ENCODE measurements at regions not wholly inside any gene's neighbourhood (a gene's known extent, or its start where the extent isn't known, plus 50 kb on each side); places are given as distances from the start of the nearest gene placed in this dataset.

DNA sequence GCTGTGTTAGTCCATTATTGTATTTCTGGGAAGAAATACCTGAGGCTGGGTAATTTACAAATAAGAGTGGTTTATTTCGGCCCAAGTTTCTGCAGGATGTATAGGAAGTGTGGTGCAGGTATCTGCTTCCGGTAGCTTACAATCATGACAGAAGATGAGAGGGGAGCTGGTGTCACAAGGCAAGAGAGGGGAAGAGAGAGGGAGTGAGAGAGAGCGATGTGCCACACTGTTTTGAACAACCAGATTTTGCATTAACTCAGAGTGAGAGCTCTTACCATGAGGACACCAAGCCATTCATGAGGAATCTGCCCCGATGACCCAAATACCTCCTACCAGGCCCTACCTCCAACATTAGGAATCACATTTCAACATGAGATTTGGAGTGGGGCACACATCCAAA, 627.6 kb upstream of the FRG1 start:
- no peak for DNase-seq

DNA sequence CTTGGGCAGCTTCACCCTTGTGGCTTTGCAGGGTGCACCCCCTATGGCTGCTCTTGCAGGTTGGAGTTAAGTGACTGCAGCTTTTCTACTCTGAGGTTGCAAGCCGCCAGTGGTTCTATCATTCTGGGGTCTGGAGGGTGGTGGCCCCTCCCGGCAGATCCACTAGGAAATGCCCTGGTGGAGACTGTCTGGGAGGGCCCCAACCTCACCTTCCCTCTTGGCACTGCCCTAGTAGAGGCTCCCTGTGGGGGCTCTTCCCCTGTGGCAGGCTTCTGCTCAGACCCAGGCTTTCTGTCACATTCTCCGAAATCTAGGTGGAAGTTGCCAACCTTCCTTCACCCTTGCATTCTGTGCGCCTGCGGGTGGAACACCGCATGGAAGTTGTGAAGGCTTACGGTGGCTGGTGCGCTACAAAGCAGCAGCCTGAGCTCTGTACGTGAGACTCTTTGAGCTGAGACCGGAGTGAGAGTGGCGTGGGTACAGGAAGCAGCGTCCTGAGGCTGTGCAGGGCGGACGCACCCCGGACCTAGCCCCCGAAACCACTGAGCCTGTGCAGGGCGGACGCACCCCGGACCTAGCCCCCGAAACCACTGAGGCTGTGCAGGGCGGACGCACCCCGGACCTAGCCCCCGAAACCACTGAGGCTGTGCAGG, 626.7 kb upstream of the FRG1 start:
- DNase-seq: no peak

DNA sequence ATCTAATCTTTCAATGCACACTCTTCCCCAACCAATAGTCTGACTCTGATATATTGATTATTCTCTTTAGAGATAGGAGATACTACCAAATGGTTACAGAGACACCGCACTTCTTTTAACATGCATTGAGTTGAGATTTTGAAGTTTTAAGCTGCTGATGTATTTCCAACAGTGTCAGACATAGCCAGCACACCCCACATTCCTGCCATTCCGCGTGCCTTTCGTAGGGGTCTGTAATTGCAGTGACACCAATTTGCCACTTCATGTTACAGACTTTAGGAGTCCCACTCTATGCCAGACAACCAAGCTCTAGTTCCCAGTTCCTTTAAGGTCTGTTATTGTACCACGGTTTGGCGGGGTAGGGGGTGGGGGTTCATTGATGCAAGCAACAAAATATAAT, 618.2 kb upstream of the FRG1 start:
- no peak for DNase-seq

DNA sequence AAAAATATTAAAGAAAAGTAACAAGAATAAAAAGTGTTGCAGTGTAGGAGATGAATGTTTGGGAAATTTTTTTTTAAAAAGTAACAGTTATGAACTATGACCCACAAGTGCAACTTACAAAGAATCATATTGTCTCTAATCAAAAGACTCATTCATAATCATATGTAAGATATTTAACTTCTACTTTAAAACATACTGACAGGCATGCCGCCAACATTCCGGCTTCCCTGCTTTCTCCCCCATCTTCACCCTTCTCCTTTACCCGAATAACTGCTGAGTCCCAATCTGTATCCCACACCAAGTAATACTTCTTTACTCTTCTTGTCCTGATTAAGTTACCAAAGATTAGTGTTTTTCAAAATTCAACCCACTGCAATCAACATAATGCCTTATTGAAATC, 598.8 kb upstream of the FRG1 start:
- DNase-seq: no peak

DNA sequence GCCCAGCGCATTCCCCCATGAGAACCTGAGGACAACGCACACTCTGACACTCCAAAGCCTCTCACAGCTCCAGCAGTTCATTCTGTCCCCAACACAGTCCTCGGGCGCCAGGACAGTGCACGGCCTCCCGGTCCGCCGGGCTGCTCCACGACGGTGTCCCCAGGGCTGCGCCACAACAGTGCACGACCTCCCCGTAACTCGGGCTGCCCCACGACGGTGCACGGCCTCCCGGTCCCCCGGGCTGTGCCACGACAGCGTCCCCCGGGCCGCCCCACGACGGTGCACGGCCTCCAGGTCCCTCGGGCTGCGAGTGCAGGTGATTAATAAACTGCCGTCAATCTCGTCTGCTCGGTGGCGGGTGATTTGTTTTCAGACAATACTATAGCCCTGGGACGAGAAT, 585.1 kb upstream of the FRG1 start:
- no peak for DNase-seq

DNA sequence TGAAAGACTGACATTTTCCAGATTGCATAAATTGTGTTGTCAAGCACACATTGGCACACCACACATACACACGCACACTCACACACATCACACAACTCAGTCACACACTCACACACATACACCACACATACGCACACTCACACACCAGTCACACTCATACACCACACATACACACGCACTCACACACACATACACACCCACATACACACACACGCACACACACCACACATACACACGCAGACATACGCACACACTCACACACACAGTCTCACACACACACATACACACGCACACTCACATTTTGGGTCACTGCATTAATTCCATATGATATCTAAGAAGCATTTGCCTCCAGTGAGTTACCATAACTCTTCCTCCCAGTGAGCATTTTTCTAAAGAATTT, 578.3 kb upstream of the FRG1 start:
- DNase-seq: no peak

DNA sequence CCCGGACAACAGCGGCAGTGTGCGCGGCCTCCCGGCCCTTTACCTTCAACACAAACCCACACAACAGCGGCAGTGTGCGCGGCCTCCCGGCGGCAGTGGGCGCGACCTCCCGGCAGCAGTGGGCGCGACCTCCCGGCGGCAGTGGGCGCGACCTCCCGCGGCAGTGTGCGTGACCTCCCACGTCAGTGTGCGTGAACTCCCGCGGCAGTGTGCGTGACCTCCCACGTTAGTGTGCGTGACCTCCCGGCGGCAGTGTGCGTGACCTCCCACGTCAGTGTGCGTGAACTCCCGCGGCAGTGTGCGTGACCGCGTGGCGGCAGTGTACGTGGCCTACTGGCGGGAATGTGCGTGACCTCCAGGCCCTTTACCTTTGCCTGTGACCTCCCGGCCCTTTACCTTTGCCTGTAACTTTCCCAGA, 576.6 kb upstream of the FRG1 start:
- DNase-seq: no peak

DNA sequence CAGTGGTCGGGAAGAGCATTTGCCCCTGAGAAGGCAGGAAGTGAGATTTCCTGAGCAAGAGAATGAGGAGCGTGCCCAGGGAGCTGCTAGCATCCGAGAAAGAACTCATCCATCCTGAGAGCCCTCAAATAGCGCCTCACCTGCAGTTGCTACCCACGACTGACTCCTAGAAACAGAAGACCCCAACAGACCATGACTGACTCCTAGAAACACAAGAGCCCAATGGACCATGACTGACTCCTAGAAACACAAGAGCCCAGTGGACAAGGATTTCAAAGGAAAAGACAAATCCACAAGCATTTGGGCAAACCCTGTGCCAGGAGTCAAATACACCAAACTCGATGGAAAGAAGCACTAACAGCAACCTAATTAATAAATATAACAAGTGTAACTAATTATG, 575.2 kb upstream of the FRG1 start:
- no peak for DNase-seq

DNA sequence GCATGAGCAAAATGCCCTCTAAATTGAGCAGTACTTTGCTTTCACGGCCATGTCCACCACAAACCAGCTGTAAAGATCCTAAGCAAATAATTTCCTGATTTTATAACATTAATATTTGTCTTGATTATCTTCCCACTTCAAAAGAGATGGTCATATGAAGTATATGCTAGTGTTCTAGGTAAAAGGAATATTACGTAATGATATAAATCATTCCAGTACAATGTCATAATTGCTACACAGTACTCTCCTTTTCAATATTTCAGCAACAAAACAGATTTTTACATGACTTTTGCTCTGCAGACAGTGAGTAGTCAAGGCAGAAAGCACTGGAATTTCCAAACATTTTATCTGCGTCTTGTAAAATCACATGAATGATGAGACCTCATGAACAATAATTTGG, 572.8 kb upstream of the FRG1 start:
- DNase-seq: no peak

DNA sequence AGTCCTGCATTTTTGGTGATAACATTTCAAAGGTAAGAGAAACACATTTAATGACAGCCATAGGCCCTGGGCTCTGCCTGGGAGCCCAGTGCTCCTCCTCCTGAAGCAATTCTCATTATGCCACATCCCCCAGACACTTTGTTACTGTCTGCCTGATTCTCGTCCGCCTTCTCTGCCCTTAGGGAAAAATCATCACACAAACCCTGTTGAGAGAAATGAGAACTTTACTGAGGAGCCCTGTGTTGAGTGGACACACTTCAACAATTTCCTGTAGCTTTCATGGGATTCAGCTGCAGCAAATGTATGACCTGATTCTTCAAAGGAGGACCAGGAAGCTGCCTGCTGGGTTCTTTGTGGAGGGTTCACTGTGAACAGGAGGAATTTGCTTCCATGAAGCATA, 566.5 kb upstream of the FRG1 start:
- no peak for DNase-seq

DNA sequence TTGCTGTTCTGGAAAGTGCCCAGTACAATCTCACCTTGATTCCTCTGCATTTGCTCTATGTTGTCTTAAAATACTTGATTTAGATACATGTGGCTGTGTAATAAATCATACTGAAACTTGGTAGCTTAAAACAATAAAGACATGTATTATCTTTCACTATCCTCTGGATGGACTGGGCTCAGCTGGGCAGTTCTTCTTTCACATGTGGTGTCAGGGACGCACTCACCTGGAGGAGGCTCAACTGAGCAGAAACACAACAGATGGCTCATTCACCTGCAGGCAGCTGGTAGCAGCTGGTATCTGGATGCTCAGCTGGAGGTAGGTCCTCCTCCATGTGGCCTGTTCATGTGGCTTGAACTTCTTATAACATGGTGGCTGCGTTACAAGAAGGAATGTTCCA, 563.8 kb upstream of the FRG1 start:
- DNase-seq: no peak

DNA sequence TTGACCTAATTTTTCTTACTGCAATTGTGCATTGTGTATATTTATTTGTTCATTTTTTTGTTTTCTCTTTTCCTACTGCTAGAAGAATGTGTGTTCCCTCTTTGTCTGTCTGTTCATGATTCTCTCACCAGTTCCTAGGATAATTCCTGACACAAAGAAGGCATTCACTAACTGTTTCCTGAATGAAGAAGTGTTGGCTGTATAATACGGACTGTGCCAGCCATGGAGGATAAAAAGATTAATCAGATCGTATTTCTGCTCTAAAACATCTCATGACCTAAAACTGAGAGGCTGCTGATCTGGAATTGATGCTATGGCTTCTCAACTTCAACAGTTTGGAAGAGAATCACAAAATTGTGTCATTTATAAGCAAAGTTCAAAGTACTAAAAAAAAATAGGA, 563.1 kb upstream of the FRG1 start:
- no peak for DNase-seq

DNA sequence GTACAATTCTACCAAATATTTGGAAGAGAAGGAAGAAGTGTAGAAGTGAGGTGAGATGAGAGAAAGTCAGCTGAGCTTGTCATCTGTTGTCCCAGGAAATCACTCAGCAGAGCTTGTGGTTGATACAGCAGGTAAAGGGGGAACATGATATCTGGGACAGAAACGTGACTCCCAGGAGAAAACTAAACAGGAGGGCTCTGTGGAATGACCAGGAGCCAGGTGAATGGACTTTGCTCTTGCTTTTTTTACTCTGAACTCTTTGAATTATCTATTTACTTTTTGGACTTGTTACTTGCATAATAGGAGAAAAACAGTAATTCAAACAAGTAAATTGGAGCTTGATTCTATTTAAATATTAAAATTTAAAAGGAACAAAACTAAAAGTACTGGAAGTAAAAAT, 555.6 kb upstream of the FRG1 start:
- no peak for DNase-seq

DNA sequence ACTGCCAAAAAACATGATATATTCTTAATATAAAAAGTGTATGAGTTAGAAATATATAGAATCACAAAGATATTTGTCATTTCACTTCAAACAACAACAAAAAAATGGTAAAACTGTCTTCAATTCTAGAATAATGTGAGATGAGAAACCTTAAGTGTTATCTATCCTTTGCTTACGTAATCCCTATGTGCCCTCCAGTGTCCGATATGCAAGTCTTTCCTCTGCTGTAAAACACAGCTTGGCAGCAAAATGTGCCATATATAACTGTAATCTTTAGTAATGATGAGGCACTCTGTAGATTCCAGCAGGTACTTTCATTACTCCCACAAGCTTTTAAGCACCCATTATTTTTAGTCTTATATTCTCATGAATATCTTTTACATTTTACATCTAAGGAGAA, 555.1 kb upstream of the FRG1 start:
- no peak for DNase-seq

DNA sequence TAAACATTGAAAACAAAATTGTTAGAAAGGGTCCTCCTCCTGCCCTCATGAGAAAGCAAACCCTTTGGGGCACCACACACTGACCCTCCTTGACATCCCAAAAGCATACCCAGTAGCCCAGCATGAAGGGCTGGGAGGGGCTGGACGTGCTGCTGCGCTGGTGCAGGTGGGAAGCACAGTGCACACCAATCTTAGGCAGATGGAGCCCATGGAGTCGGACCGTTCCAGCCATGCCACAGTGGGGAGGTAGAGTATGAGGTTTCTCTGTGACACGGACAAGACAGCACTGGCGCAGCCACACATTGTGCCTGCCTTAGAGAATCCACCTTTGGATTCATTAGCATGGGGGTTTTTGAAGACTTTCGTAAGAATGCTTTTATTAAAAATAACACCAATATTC, 544.2 kb upstream of the FRG1 start:
- no peak for DNase-seq

DNA sequence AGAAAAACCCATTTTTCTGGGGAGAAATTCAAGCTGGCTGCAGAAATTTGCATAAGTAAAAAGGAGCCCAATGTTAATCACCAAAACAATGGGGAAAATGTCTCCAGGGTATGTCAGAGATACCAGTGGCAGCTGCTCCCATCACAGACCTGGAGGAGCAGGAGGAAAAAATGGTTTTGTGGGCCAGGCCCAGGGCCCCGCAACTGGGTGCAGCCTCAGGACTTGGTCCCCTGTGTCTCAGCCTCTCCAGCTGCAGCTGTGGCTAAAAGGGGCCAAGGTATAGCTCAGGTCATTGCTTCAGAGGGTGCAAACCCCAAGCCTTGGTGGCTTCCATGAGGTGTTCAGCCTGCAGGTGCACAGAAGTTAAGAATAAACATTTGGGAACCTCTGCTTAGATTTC, 536.4 kb upstream of the FRG1 start:
- DNase-seq: no peak

DNA sequence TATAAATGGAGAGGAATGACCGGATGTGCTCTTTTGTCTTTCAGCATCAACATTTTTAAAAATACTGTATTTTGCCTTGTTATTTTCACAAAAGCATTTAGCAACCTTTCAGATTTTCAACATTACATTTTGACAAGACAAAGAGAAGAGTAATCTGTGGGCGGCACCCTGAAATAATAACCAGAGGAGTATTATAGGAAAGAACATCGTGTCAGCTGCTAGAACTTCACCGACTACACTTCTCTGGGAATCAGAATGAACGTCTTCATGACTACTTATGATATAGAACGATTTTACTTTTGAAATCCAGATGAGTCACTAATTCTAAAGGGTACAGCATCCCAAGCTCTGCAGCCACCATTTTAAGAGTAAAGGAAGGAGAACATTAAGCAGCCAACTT, 531.5 kb upstream of the FRG1 start:
- DNase-seq: no peak

DNA sequence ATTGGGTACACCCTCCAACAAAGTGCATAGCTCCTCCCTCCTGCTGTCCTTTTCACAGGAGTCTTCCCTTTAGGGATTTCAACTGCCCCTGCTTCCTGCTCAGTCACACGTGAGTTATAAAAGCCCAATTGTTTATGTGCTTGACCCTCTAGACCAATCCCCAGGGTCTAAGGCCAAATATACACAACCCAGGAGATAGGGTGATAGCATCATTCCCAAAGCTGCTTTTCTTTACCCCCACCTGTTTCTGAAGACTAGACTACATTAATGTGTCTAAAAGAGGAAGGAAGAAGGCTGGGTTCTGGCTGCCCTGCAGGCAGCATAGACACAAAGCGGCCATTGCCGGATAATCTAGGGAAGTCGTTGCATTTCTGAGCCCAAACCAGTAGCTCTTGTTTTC, 526.7 kb upstream of the FRG1 start:
- no peak for DNase-seq

DNA sequence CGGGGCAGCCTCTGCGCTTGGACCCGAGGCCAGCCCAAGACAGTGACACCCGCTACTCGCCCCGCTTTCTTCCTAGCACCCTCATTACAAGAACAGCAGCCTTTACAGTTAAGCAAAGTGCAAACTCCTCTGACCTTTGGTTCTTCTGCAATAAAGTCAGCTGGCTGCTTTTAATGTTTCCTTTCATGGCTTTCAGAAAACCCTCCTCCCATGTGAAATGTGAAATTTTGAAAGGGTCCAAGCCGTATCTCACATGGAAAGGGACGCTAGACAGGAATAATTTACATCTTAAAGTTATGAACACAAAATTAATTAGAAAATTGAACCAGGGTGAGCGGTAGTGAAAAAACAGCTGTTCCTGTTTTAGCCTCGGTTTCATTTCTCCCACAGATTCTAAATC, 520.1 kb upstream of the FRG1 start:
- DNase-seq: no peak

DNA sequence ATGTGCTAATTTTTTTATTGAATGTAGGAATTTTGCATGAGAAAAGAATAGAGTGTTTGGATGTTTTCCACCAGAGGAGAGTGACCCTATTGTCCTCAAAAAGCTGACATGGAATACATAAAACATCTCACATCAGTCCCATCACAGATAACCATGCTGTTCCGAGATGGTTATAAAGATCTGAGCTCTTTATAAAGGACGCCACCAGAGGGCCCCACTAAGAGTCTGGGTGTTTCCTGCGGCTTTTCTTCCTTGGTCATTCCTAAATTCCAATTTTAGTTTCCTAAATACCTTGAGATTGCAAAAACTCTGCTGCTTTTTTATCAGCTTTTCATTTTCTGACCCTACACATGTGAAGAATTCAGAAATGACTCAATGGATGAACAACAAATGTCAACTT, 504.5 kb upstream of the FRG1 start:
- no peak for DNase-seq

DNA sequence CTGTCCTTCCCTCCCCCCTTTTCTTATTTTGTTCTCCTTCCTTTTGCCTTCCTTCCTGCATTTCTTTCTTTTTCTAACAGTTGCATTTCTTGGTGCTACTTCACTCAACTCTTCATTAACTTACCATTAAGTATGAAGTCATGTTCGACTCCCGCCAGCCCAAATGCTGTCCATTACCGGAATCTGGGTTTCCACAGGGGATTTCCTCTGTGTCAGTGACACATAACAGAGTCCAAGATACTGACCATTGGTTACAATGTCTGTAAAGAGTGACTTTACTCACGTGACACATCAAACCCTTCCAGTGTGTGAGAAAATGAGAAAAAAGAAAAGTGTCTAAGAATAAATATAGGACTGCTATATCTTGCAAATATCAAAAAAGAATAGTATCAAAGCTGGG, 500.0 kb upstream of the FRG1 start:
- DNase-seq: no peak

DNA sequence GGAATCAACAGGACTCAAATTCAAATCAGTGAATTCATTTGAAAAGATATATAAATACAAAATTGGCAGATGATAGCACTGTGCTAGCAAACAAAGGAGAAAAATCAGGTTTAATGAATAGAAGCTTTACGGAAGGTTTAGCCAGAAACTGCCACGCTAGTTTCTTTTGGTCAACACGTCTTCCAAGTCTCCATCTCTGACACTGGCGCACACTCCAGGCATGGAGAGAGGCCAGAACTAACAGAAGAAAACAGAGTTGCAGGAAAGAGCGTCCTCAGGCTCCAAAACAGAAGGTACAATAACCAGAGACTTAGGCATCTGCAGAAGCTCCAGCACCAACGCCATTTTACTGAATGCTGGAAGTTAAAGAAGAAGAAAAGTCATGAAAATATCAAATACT, 497.3 kb upstream of the FRG1 start:
- no peak for DNase-seq

DNA sequence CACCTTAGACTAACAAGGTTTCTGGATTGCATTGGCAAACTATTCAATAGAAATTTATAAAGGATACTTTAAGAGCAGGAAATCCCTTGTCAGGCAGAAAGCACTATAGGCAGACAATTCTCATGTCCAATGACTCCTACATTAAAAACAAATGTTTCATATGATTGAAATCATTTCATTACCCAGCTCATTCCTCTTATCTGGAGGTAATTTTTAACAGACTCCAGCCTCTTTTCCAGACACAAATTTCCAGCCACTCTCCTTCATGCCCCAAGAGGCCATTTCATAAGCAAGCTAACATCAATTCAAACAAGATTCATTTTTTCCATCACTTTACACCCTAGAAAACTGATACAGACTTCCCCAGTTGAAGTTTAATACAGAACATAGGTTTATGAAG, 495.1 kb upstream of the FRG1 start:
- DNase-seq: no peak

DNA sequence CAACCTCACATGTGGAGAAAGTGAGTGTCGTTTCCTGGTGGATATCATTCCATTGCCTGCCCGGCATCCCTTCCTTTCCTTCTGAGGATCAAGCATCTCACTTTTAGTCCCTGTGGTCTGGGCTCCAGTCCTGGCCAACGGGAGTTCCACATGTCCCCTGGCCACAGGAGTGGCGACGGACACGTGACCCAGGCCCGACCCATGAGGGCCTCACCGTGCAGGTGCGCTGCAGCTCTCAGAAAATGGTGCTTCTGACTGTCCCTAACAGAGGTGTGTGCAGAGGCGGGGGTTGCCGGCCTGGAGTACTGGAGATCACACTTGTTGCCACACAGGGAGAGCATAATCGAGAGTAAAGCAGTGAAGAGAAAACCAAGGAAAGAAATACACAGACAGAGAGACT, 476.9 kb upstream of the FRG1 start:
- DNase-seq: no peak

DNA sequence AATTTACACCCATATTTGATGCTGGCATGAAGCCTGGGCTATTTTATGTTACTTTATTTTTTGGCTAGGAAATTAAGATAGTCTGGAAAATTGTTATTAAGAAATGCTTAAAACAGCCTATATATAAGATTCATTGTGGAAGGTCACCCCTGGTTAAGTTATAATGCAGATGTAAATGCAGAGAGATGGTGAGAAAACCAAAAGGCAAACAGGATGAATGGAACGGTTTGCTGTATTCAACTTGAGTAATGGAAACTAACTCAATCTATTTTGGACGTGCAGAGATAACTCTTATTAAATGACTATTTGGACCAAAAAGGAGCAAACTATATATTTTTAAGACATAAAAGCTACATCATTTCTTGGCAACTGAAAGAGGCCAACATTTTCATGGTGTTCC, 446.3 kb upstream of the FRG1 start:
- no peak for DNase-seq

DNA sequence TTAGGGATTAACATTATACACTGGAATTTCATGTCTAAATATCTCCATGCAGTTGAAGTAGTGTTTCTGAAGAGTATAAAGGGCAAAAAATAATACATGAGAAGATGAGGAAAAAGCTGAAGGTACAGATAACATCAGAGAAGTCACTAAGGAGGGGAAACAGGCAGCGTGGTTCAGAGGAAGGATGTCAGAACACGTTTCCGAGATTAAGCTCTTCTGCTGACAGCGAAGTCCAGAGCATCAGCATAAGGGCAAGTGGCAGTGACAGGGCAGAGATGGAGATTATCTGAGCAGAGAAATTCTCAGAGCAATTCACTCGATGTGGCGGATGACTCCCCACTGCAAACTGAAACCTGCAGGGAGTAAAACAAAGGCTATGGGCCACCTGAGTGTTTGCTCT, 443.2 kb upstream of the FRG1 start:
- DNase-seq: no peak

Data from NCI-H226 (cell line).